ENCODE measurements at regions not wholly inside any gene's neighbourhood (a gene's known extent, or its start where the extent isn't known, plus 50 kb on each side); places are given as distances from the start of the nearest gene placed in this dataset.
"Not testable (repeated sequence)": the region's sequence is repeated elsewhere in the genome, so short reads cannot be mapped to it uniquely, and the experiment has no call there.

- no peak for DNase-seq
Observed at GRCh38 chr6:101015541-101015940, 134.4 kb upstream of the ASCC3 start.

GRCh38 chr6:101016163-101016562, 135.0 kb upstream of the ASCC3 start:
- DNase-seq = no peak

GRCh38 chr6:101018157-101018556, 137.0 kb upstream of the ASCC3 start:
- DNase-seq = no peak

- no peak for DNase-seq
Observed at GRCh38 chr6:101021504-101021903, 140.4 kb upstream of the ASCC3 start.

- DNase-seq = no peak
Observed at GRCh38 chr6:101042966-101043365, 161.8 kb upstream of the ASCC3 start.

GRCh38 chr6:101058296-101058695, 177.2 kb upstream of the ASCC3 start:
- DNase-seq = no peak

GRCh38 chr6:101066481-101066880, 185.4 kb upstream of the ASCC3 start:
- no peak for DNase-seq

GRCh38 chr6:101069191-101069795, 188.2 kb upstream of the ASCC3 start:
- DNase-seq = no peak

GRCh38 chr6:101070044-101070608, 189.0 kb upstream of the ASCC3 start:
- no peak for DNase-seq

- no peak for DNase-seq
Observed at GRCh38 chr6:101077344-101077743, 196.2 kb upstream of the ASCC3 start.

GRCh38 chr6:101079696-101080270, 198.7 kb upstream of the ASCC3 start:
- DNase-seq = no peak

- no peak for DNase-seq
Observed at GRCh38 chr6:101080597-101080996, 199.5 kb upstream of the ASCC3 start.

- no peak for DNase-seq
Observed at GRCh38 chr6:101083533-101084175, 202.5 kb upstream of the ASCC3 start.

- no peak for DNase-seq
Observed at GRCh38 chr6:101085327-101085726, 204.2 kb upstream of the ASCC3 start.

GRCh38 chr6:101086473-101086872, 205.3 kb upstream of the ASCC3 start:
- DNase-seq = no peak

- no peak for DNase-seq
Observed at GRCh38 chr6:101088594-101088993, 207.5 kb upstream of the ASCC3 start.

- DNase-seq = no peak
Observed at GRCh38 chr6:101089640-101090039, 208.5 kb upstream of the ASCC3 start.

- no peak for DNase-seq
Observed at GRCh38 chr6:101090281-101090680, 209.2 kb upstream of the ASCC3 start.

GRCh38 chr6:101098605-101099004, 217.5 kb upstream of the ASCC3 start:
- not testable (repeated sequence) for DNase-seq

- no peak for DNase-seq
Observed at GRCh38 chr6:101102702-101103101, 221.6 kb upstream of the ASCC3 start.

GRCh38 chr6:101108286-101108685, 227.2 kb upstream of the ASCC3 start:
- no peak for DNase-seq

GRCh38 chr6:101110814-101111213, 229.7 kb upstream of the ASCC3 start:
- no peak for DNase-seq

GRCh38 chr6:101113468-101114260, 232.5 kb upstream of the ASCC3 start:
- no peak for DNase-seq

Data from NCI-H2227 treated with DMSO at 0.1 percent for 48 hours (cell line).